Tibial nerve (tissue), 4 donors: ENCODE measurements at regions not wholly inside any gene's neighbourhood (a gene's known extent, or its start where the extent isn't known, plus 50 kb on each side); places are given as distances from the start of the nearest gene placed in this dataset.

Source experiments
- CTCF ChIP-seq, 5 experiments: fragments of 200-600 bp in 3 of 5; fragments of 450-650 bp in 2 of 5; sonication (generic) in 3 of 5; IDR thresholded peaks; one replicate each; pipeline ENCODE4 v1.5.1; 2016 to 2019; ENCODE audit warnings: antibody characterized with exemption in 5 of 5, mild to moderate bottlenecking in 3 of 5, moderate library complexity in 2 of 5
- EP300 ChIP-seq, 2 donors: sonication (generic); formaldehyde crosslinking; IDR thresholded peaks; one replicate each; pipeline ENCODE4 v1.6.1; 2017; ENCODE audit warnings: antibody characterized with exemption in 2 of 2, mild to moderate bottlenecking in 1 of 2
- POLR2A ChIP-seq, 2 donors: fragments of 450-650 bp; IDR thresholded peaks; one replicate each; pipeline ENCODE4 v1.6.1; 2017; ENCODE audit warnings: antibody characterized with exemption in 2 of 2, mild to moderate bottlenecking in 2 of 2, moderate library complexity in 2 of 2

GRCh38 chr6:45715508-45715803, 300.2 kb downstream of the CLIC5 start:
- TF ChIP-seq CTCF (IDR thresholded peaks at IDR 0.05) (no peak), POLR2A (IDR thresholded peaks at IDR 0.05) (no peak), EP300 (IDR thresholded peaks at IDR 0.05) (no peak)
